B cell (primary cell): ENCODE measurements at regions not wholly inside any gene's neighbourhood (a gene's known extent, or its start where the extent isn't known, plus 50 kb on each side); places are given as distances from the start of the nearest gene placed in this dataset.

Source experiments
- ATAC-seq: fragments of 200-7000 bp; cut with Tn5 transposase; one replicate; pipeline ENCODE4 v1.10.0; 2021; ENCODE audit warnings: low read depth, mild to moderate bottlenecking, moderate number of reproducible peaks, moderate library complexity
- CTCF ChIA-PET: fragments of 350-600 bp; sonication (Branson Sonifier 250); formaldehyde crosslinking; loops from one replicate; lab custom pipeline; 2021; ENCODE audit warnings: antibody characterized with exemption, inconsistent platforms; lab: Charles Lee
- POLR2A ChIA-PET: fragments of 350-600 bp; sonication (Branson Sonifier 250); formaldehyde crosslinking; loops from one replicate; lab custom pipeline; 2021; ENCODE audit warnings: antibody characterized with exemption; lab: Charles Lee
- DNase-seq: peaks from one replicate; pipeline ENCODE4 v3.0.0; 2013
- H2AFZ ChIP-seq: 2 replicates; pipeline ENCODE4 v1.6.1; 2012; ENCODE audit warnings: mild to moderate bottlenecking, low read depth, low read length; ENCODE audit not compliant: insufficient read depth, poor library complexity, severe bottlenecking
- H3K27ac ChIP-seq, 2 donors: 1 replicate in 1 of 2; 2 replicates in 1 of 2; pipeline ENCODE4 v1.5.1; 2012 to 2013; ENCODE audit warnings: low read length in 2 of 2, mild to moderate bottlenecking in 2 of 2, moderate library complexity in 1 of 2
- H3K27me3 ChIP-seq, 4 experiments: fragments of 200-600 bp in 1 of 4; sonication (generic) in 1 of 4; replicated peaks in 1 of 4; 1 replicate in 2 of 4; 2 replicates in 2 of 4; pipeline versions ENCODE4 v1.6.1 to v1.7.0; 2013 to 2016; ENCODE audit warnings: low read length in 3 of 4, mild to moderate bottlenecking in 2 of 4, mixed read lengths in 1 of 4, moderate library complexity in 1 of 4; ENCODE audit not compliant: insufficient read depth in 4 of 4, control insufficient read depth in 3 of 4; ENCODE audit errors: control extremely low read depth in 1 of 4
- H3K36me3 ChIP-seq, 2 experiments: replicated peaks in 1 of 2; 1 replicate in 1 of 2; 2 replicates in 1 of 2; pipeline versions ENCODE4 v1.6.1 to v1.7.1; 2013; ENCODE audit warnings: low read length in 1 of 2; ENCODE audit not compliant: insufficient read depth in 2 of 2, control insufficient read depth in 1 of 2; ENCODE audit errors: control extremely low read depth in 1 of 2, extremely low read depth in 1 of 2
- H3K4me1 ChIP-seq, 2 donors: fragments of 200-600 bp in 1 of 2; sonication (generic) in 1 of 2; 1 replicate in 1 of 2; 2 replicates in 1 of 2; pipeline versions ENCODE4 v1.5.1 to v1.6.1; 2013 to 2017; ENCODE audit warnings: low read length in 2 of 2; ENCODE audit not compliant: control insufficient read depth in 2 of 2, insufficient read depth in 2 of 2
- H3K4me2 ChIP-seq: replicated peaks from 2 replicates; pipeline ENCODE3; 2012; ENCODE audit warnings: mild to moderate bottlenecking, low read depth, low read length; ENCODE audit not compliant: poor library complexity, severe bottlenecking
- H3K4me3 ChIP-seq, 5 experiments: fragments of 200-600 bp in 1 of 5; sonication (generic) in 1 of 5; 1 replicate in 3 of 5; 2 replicates in 2 of 5; pipeline versions ENCODE4 v1.5.1 to v1.7.0; 2011 to 2016; ENCODE audit warnings: low read length in 4 of 5, mild to moderate bottlenecking in 4 of 5, low read depth in 2 of 5, control low read depth in 1 of 5, moderate library complexity in 1 of 5; ENCODE audit not compliant: insufficient read depth in 1 of 5; ENCODE audit errors: control extremely low read depth in 1 of 5, extremely low read depth in 1 of 5
- H3K79me2 ChIP-seq: fragments of 200-600 bp; sonication (generic); one replicate; pipeline ENCODE4 v1.6.0; 2016; ENCODE audit warnings: low read length; ENCODE audit not compliant: control insufficient read depth, insufficient read depth
- H3K9ac ChIP-seq: fragments of 200-600 bp; sonication (generic); 2 replicates; pipeline ENCODE4 v1.6.1; 2017; ENCODE audit warnings: mild to moderate bottlenecking, low read length, moderate library complexity
- H3K9me3 ChIP-seq, 3 donors: one replicate each; pipeline versions ENCODE4 v1.6.1 to v1.7.1; 2013; ENCODE audit warnings: low read length in 2 of 3; ENCODE audit not compliant: control insufficient read depth in 2 of 3, insufficient read depth in 1 of 3; ENCODE audit errors: control extremely low read depth in 1 of 3
- H4K20me1 ChIP-seq: 2 replicates; pipeline ENCODE4 v1.6.0; 2012; ENCODE audit warnings: mild to moderate bottlenecking, low read length; ENCODE audit not compliant: insufficient read depth, control insufficient read depth, poor library complexity, severe bottlenecking
- H3K27ac Mint-ChIP-seq: one replicate; pipeline ENCODE4 v1.8.0; 2021; ENCODE audit warnings: mixed read lengths
- H3K27me3 Mint-ChIP-seq: one replicate; pipeline ENCODE4 v1.8.0; 2021; ENCODE audit warnings: mixed read lengths
- H3K4me1 Mint-ChIP-seq: one replicate; pipeline ENCODE4 v1.8.0; 2021; ENCODE audit warnings: mixed read lengths
- H3K4me3 Mint-ChIP-seq: one replicate; pipeline ENCODE4 v1.8.0; 2021; ENCODE audit warnings: mixed read lengths
- H3K9me3 Mint-ChIP-seq: one replicate; pipeline ENCODE4 v1.8.0; 2022; ENCODE audit warnings: mixed read lengths; ENCODE audit not compliant: insufficient read depth
- CTCF ChIP-seq: fragments of 200-600 bp; IDR thresholded peaks from one replicate; pipeline ENCODE4 v1.8.0; 2022; ENCODE audit warnings: antibody characterized with exemption, mild to moderate bottlenecking
- EZH2 ChIP-seq: IDR thresholded peaks from 2 replicates; pipeline ENCODE4 v1.6.1; 2012; ENCODE audit warnings: borderline replicate concordance, low read depth, mild to moderate bottlenecking, moderate library complexity, low read length; ENCODE audit not compliant: insufficient read depth, poor library complexity, severe bottlenecking
- WGBS: methylation state at CpG from one replicate; pipeline ENCODE4 v1.1.5; 2013; ENCODE audit warnings: missing lambda C conversion rate; ENCODE audit not compliant: insufficient coverage; 5-methylcytosine and 5-hydroxymethylcytosine counted together
- intact Hi-C: fragments of 100-400 bp; cut with micrococcal nuclease; formaldehyde crosslinking; loops from one replicate; pipeline ENCODE4 v1.10.0; 2022

GRCh38 chr10:10941127-10941730 is 76.4 kb upstream of the CELF2 start:
- Histone ChIP-seq H3K4me3 (no peak overlapping the region), H4K20me1 (no peaks in the 10 kb centered on the region), H3K4me2 (no peak overlapping the region), H3K36me3 (no peaks in the 10 kb centered on the region), H3K79me2 (no peaks in the 10 kb centered on the region), H3K9ac (no peak overlapping the region), H3K27me3 (no peaks in the 10 kb centered on the region), H3K4me1 (no peaks in the 10 kb centered on the region), H2AFZ (no peak overlapping the region), H3K27ac (no peak overlapping the region), H3K9me3 (peaks cover 0 to 7% (median 0%) of the 10 kb centered on the region in 3 donors)
- H3K9me3 Mint-ChIP-seq, result peaks cover 6% of the 10 kb centered on the region
- intact Hi-C loops, result no loop called here
- POLR2A ChIA-PET, result no interaction called here
- DNase-seq (no peak), ATAC-seq (no peak)
- CTCF ChIA-PET, result no interaction called here
- peaks cover 32% of the 10 kb centered on the region for H3K27me3 Mint-ChIP-seq
- no peak overlapping the region for H3K4me3 Mint-ChIP-seq
- no peaks in the 10 kb centered on the region for H3K4me1 Mint-ChIP-seq
- TF ChIP-seq CTCF, result no peak
- TF ChIP-seq EZH2, result no peak
- WGBS, result no CpG with 5 or more reads among the region's 6 CpGs
- H3K27ac Mint-ChIP-seq, result no peak overlapping the region

GRCh38 chr10:10942441-10942840 is 75.2 kb upstream of the CELF2 start:
- no peaks in the 10 kb centered on the region for H3K4me1 ChIP-seq
- H3K27ac Mint-ChIP-seq, result no peak overlapping the region
- TF ChIP-seq CTCF (no peak), EZH2 (no peak)
- CTCF ChIA-PET, result no interaction called here
- no peaks in the 10 kb centered on the region for H4K20me1 ChIP-seq
- POLR2A ChIA-PET, result no interaction called here
- H3K79me2 ChIP-seq, result no peaks in the 10 kb centered on the region
- peaks cover 0 to 7% (median 0%) of the 10 kb centered on the region in 3 donors for H3K9me3 ChIP-seq
- no peaks in the 10 kb centered on the region for H3K4me1 Mint-ChIP-seq
- peaks cover 0 to 4% (median 2%) of the 10 kb centered on the region in 4 experiments for H3K27me3 ChIP-seq
- no peak overlapping the region for H3K4me3 ChIP-seq
- peaks cover 36% of the 10 kb centered on the region for H3K27me3 Mint-ChIP-seq
- no peak overlapping the region for H3K9ac ChIP-seq
- WGBS, result 100% methylated on average over 1 of the region's 1 CpG
- DNase-seq (no peak), ATAC-seq (no peak)
- no peak overlapping the region for H3K4me3 Mint-ChIP-seq
- no peak overlapping the region for H3K27ac ChIP-seq
- no peaks in the 10 kb centered on the region for H3K36me3 ChIP-seq
- peaks cover 6% of the 10 kb centered on the region for H3K9me3 Mint-ChIP-seq
- intact Hi-C loops, result no loop called here
- H3K4me2 ChIP-seq, result no peak overlapping the region
- H2AFZ ChIP-seq, result no peak overlapping the region
